WERI-Rb-1 (cell line): ENCODE measurements at regions not wholly inside any gene's neighbourhood (a gene's known extent, or its start where the extent isn't known, plus 50 kb on each side); places are given as distances from the start of the nearest gene placed in this dataset.

Source experiments
- DNase-seq: peaks from one replicate; pipeline ENCODE4 v3.0.0-alpha.2; 2020
- H3K27ac ChIP-seq: fragments of 250-450 bp; sonication (Bioruptor Pico); 2 replicates; pipeline ENCODE4 v1.5.1; 2020; ENCODE audit warnings: mild to moderate bottlenecking, moderate library complexity
- H3K27me3 ChIP-seq: fragments of 250-450 bp; sonication (Bioruptor Pico); 2 replicates; pipeline ENCODE4 v1.5.1; 2021; ENCODE audit warnings: mild to moderate bottlenecking, low read depth, moderate library complexity; ENCODE audit not compliant: insufficient read depth, severe bottlenecking
- H3K36me3 ChIP-seq: fragments of 250-450 bp; sonication (Bioruptor Pico); 2 replicates; pipeline ENCODE4 v1.5.1; 2020; ENCODE audit warnings: mild to moderate bottlenecking, moderate library complexity
- H3K4me3 ChIP-seq: 2 replicates; pipeline ENCODE4 v1.5.1; 2011; ENCODE audit warnings: low read depth, mild to moderate bottlenecking, control low read depth, low read length
- H3K9me3 ChIP-seq: fragments of 250-450 bp; sonication (Bioruptor Pico); 2 replicates; pipeline ENCODE4 v1.5.1; 2021; ENCODE audit warnings: mild to moderate bottlenecking, moderate library complexity; ENCODE audit not compliant: severe bottlenecking
- TF ChIP-seq, protein P1 (sequence below): IDR thresholded peaks from 2 replicates; pipeline ENCODE4 v1.5.1; 2011; ENCODE audit warnings: low read depth, mild to moderate bottlenecking, control low read depth, inconsistent platforms, low read length

DNA sequence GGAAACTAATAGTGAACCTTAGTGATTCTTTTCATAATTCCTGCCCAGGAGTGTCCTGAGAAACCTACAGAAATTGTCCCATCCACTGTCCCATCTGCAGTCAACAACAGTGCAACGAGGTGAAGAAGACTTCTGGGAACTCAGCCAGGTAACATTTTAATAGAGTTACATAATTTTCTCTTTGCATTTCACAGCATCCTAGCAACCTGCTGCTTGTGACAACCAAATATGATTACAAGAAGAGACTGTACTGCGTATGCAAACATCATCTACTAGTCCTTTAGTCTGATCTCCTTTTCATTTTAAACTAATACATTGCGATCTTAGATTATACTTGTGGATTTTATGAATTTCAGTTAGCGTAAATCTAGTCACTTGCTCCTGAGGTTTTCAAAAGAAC, 951.6 kb downstream of the TFAP2A start:
- Histone ChIP-seq H3K4me3 (no peak overlapping the region), H3K27ac (no peak overlapping the region), H3K9me3 (no peaks in the 10 kb centered on the region), H3K27me3 (no peaks in the 10 kb centered on the region), H3K36me3 (no peaks in the 10 kb centered on the region)
- no peak for DNase-seq
- TF ChIP-seq, protein P1, sequence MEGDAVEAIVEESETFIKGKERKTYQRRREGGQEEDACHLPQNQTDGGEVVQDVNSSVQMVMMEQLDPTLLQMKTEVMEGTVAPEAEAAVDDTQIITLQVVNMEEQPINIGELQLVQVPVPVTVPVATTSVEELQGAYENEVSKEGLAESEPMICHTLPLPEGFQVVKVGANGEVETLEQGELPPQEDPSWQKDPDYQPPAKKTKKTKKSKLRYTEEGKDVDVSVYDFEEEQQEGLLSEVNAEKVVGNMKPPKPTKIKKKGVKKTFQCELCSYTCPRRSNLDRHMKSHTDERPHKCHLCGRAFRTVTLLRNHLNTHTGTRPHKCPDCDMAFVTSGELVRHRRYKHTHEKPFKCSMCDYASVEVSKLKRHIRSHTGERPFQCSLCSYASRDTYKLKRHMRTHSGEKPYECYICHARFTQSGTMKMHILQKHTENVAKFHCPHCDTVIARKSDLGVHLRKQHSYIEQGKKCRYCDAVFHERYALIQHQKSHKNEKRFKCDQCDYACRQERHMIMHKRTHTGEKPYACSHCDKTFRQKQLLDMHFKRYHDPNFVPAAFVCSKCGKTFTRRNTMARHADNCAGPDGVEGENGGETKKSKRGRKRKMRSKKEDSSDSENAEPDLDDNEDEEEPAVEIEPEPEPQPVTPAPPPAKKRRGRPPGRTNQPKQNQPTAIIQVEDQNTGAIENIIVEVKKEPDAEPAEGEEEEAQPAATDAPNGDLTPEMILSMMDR, result no peak

DNA sequence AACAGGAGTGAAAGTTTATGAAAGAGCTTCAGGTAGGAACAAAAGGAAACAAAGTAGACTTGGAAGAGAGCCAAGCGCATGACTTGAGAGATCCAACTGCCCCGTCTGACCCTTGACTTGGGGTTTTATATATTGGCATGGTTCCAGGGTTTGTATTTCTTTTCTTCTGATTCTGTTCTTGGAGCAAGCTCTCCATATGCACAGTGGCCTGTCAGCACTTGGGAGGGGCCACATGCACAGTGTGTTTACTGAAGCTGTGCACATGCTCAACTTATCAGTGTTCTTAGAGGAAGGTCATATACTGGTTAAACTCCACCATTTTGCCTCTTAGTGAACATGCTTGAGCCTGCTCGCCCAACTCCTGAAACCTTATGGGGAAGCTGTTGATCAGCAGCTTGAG, 953.7 kb downstream of the TFAP2A start:
- no peak overlapping the region for H3K27ac ChIP-seq
- no peaks in the 10 kb centered on the region for H3K27me3 ChIP-seq
- H3K9me3 ChIP-seq, result no peaks in the 10 kb centered on the region
- no peaks in the 10 kb centered on the region for H3K36me3 ChIP-seq
- no peak overlapping the region for H3K4me3 ChIP-seq
- DNase-seq, result no peak
- TF ChIP-seq, protein P1, result no peak

DNA sequence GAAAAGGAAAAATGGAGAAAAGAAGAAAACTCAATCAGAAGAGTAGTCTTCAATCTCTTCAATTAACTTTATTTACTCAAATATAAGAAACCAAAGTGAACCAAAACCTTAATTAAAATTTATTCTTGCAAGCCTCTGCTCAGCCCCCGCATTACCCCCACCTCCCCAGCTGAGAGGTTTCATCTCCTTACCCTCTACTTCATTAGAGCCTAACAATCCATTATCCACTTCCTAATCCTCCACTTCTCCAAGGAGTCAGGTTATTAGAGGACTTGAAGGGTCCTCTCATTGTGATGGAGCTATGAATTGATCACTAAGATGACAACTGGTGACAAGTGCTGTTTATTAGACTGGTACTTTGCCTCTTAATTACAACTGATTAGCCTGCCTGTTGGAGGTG, 956.5 kb downstream of the TFAP2A start:
- peak; percentile 84 for DNase-seq
- no peaks in the 10 kb centered on the region for H3K9me3 ChIP-seq
- H3K27ac ChIP-seq, result peak overlapping the region; percentile 95
- H3K4me3 ChIP-seq, result no peak overlapping the region; the same call in 1 of the 2 replicates
- TF ChIP-seq, protein P1, result no peak
- H3K36me3 ChIP-seq, result no peaks in the 10 kb centered on the region
- H3K27me3 ChIP-seq, result no peaks in the 10 kb centered on the region

DNA sequence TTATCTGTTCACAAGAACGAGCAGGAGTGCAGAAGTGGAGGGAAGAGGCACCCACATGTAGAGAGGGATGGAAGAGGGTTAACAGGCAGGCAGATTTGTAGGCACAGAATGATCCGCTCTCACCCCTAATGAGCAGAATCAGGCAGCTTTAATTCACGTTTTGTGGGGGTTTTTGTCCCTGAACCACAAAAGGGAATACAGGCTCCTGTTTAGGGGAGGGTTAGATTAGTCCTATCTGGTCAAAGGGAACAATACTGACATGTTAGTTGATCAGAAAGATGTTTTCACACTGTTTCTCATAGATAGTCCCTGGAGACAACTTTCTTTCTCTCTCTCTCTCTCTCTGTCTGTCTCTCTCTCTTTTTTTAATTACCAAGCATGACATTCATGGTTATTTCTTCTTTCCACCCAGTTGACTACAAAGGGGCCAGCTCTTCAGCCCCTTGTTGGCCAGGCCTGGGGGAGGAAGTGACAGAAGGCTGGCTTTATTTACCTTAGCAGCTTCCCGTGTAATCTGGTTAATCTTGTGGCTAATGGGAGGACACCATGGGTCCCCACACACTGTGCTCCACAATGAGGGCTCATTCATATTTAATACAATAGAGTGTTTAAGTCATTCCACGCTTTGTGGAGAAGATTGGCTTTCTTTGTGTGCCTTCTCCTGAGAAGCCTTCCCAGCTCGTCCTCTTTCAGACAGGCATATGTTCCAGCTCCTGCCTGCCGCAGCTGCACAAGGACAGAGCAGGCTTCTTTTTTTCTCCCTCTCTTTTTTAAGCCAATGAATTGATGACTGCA, 958.8 kb downstream of the TFAP2A start:
- H3K4me3 ChIP-seq, result peak overlapping the region; percentile 37

DNA sequence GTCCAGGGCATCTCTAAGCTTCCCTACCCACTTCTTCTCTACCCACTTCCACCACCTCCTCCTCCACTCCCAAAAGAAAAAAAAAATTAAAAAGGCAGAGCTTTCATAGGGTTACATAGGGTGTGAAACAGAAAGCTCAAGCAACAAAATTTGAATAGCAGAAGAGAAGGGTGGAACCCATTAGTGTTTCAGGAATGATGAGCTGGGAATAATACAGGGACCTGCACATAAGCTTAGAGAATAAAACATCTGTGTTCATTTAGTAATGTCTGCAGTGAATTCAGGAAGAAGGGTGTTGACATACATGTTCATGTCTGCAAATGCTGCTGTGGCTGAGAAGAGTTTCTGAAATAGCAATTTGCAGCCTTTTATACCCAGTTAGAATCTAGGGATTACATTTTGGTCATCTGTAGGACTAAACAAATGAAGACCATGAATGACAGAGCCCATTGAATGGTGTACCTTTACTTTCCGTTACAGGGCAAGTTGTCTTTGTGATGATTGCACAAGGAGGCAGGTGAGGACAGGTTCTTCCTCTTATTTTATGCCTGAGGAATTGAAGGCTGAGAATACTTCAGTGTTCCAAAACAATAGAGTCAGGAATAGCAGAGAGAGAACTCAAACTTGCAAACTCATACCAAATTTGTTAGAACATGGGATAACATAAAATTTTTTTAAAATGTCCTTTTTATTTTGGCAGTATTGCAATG, 975.1 kb downstream of the TFAP2A start:
- no peak overlapping the region for H3K4me3 ChIP-seq
- no peaks in the 10 kb centered on the region for H3K27me3 ChIP-seq
- no peak overlapping the region for H3K27ac ChIP-seq
- H3K9me3 ChIP-seq, result peaks cover 15% of the 10 kb centered on the region
- TF ChIP-seq, protein P1, result no peak
- DNase-seq, result no peak
- H3K36me3 ChIP-seq, result no peaks in the 10 kb centered on the region

More for the DNA sequence above, 958.8 kb downstream of the TFAP2A start:
- Histone ChIP-seq H3K36me3 (no peaks in the 10 kb centered on the region), H3K9me3 (peaks cover 7% of the 10 kb centered on the region), H3K27ac (peak overlapping the region; percentile 95), H3K27me3 (no peaks in the 10 kb centered on the region)
- TF ChIP-seq, protein P1, result no peak
- DNase-seq, result peak; percentile 96
